ENCODE measurements at regions not wholly inside any gene's neighbourhood (a gene's known extent, or its start where the extent isn't known, plus 50 kb on each side); places are given as distances from the start of the nearest gene placed in this dataset.
A peak's percentile ranks its signal among the peaks of the same experiment; 100 is the strongest.
"Not testable (repeated sequence)": the region's sequence is repeated elsewhere in the genome, so short reads cannot be mapped to it uniquely, and the experiment has no call there.

- DNase-seq = no peak
These were observed 311.9 kb upstream of the SFSWAP start for GRCh38 chr12:131399000-131399399.

- not testable (repeated sequence) for DNase-seq
These were observed 310.1 kb upstream of the SFSWAP start for GRCh38 chr12:131400668-131401294.

GRCh38 chr12:131401907-131402633, 308.8 kb upstream of the SFSWAP start:
- DNase-seq = not testable (repeated sequence)

GRCh38 chr12:131402781-131403396, 308.0 kb upstream of the SFSWAP start:
- no peak for DNase-seq

GRCh38 chr12:131403676-131404075, 307.2 kb upstream of the SFSWAP start:
- no peak for DNase-seq

- DNase-seq = no peak
These were observed 306.2 kb upstream of the SFSWAP start for GRCh38 chr12:131404705-131405104.

GRCh38 chr12:131407221-131408035, 303.5 kb upstream of the SFSWAP start:
- peak; percentile 13 for DNase-seq

GRCh38 chr12:131408036-131408365, 302.9 kb upstream of the SFSWAP start:
- DNase-seq = no peak

- no peak for DNase-seq
These were observed 302.4 kb upstream of the SFSWAP start for GRCh38 chr12:131408484-131408883.

GRCh38 chr12:131409211-131409610, 301.7 kb upstream of the SFSWAP start:
- no peak for DNase-seq

GRCh38 chr12:131411827-131412226, 299.1 kb upstream of the SFSWAP start:
- DNase-seq = not testable (repeated sequence)

GRCh38 chr12:131413006-131413405, 297.9 kb upstream of the SFSWAP start:
- no peak for DNase-seq

- DNase-seq = no peak
These were observed 297.4 kb upstream of the SFSWAP start for GRCh38 chr12:131413471-131413870.

GRCh38 chr12:131414155-131414922, 296.6 kb upstream of the SFSWAP start:
- DNase-seq = not testable (repeated sequence)

- peak; percentile 25 for DNase-seq
These were observed 295.1 kb upstream of the SFSWAP start for GRCh38 chr12:131415781-131416180.

GRCh38 chr12:131418121-131418520, 292.8 kb upstream of the SFSWAP start:
- no peak for DNase-seq

- DNase-seq = no peak
These were observed 292.0 kb upstream of the SFSWAP start for GRCh38 chr12:131418884-131419283.

- DNase-seq = no peak
These were observed 289.9 kb upstream of the SFSWAP start for GRCh38 chr12:131420867-131421447.

- DNase-seq = no peak
These were observed 289.2 kb upstream of the SFSWAP start for GRCh38 chr12:131421509-131422186.

- DNase-seq = no peak
These were observed 288.7 kb upstream of the SFSWAP start for GRCh38 chr12:131422187-131422520.

- no peak for DNase-seq
These were observed 288.1 kb upstream of the SFSWAP start for GRCh38 chr12:131422744-131423143.

GRCh38 chr12:131424270-131424669, 286.6 kb upstream of the SFSWAP start:
- DNase-seq = no peak

Measured in hematopoietic multipotent progenitor cell treated with erythropoietin and hydrocortisone succinate and interleukin-3 and kit ligand, for 4 days (in vitro differentiated cells).